ENCODE measurements at regions not wholly inside any gene's neighbourhood (a gene's known extent, or its start where the extent isn't known, plus 50 kb on each side); places are given as distances from the start of the nearest gene placed in this dataset.

DNA sequence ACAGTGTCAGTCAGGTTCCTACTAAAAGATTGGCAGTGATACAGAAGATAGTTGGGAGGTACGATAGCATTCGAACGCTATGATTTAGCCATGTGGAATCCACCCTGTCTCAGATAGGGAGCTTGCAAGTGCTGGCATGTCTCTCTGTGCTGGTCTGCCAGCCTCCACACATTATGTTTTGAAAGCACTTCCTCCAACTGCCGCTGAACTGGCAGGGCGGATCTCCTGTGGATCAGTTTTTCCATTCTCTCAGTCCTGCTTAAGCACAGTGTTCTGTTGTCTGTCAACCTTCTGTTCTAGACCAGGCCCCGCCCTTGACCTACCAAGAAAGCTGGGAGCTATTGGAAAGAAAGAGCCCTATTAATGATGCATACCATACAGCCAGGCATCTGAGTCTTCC lies 65.5 kb upstream of the PALMD start:
- ChIA-PET POLR2A (ENCODE audit: partially characterized antibody) (no interaction called here), CTCF (ENCODE audit: partially characterized antibody) (interaction anchor here (0.7 to 1.1 kb wide), 3 partner anchors 9 to 48 kb away, joined by 3 to 5 read pairs (median 3); no protein-coding TSS in a partner anchor)
- WGBS, 2 experiments (ENCODE audit: extremely low coverage in 1 of 2, insufficient coverage in 1 of 2, insufficient read length in 1 of 2, insufficient replicate concordance in 2 of 2, low coverage in 1 of 2, low lambda C conversion rate in 2 of 2, missing lambda C conversion rate in 1 of 2): 84% methylated on average over 6 of the region's 6 CpGs; no CpG with 5 or more reads in 1 of the 2 experiments
- Histone ChIP-seq H2BK120ac (replicated peaks; ENCODE audit: low read depth, low read length) (no peak overlapping the region), H4K8ac (ENCODE audit: extremely low read depth, insufficient read depth, low read length) (no peak overlapping the region), H3K79me2 (ENCODE audit: control insufficient read depth in 1 of 2, insufficient read depth in 2 of 2, low read length in 2 of 2) (no peaks in the 10 kb centered on the region), H3K14ac (ENCODE audit: insufficient read length) (no peak overlapping the region), H4K5ac (ENCODE audit: insufficient read length, low read depth, low read length) (no peak overlapping the region), H3K79me1 (ENCODE audit: low read depth, low read length) (no peaks in the 10 kb centered on the region), H3K56ac (replicated peaks; ENCODE audit: insufficient read length, low read depth, low read length) (no peak overlapping the region), H2AK5ac (ENCODE audit: low read depth, low read length) (no peak overlapping the region), H3K4me2 (ENCODE audit: insufficient read depth in 1 of 2, low read depth in 2 of 2, low read length in 2 of 2) (no peak overlapping the region), H4K20me1 (replicated peaks in 1 of 2; ENCODE audit: control insufficient read depth in 1 of 2, insufficient read depth in 2 of 2, low read length in 2 of 2) (no peaks in the 10 kb centered on the region), H2AFZ (ENCODE audit: low read length) (0 out of 2 replicates have a peak overlapping the region, but pooled peaks have one; percentile 17), H2BK20ac (ENCODE audit: low read length) (no peak overlapping the region), H3K36me3 (ENCODE audit: control insufficient read depth in 2 of 4, insufficient read depth in 4 of 4, low read length in 3 of 4) (no peaks in the 10 kb centered on the region), H3K4ac (replicated peaks; ENCODE audit: insufficient read length, low read depth, low read length) (no peak overlapping the region), H2BK5ac (ENCODE audit: low read depth, low read length) (no peak overlapping the region), H4K91ac (replicated peaks; ENCODE audit: insufficient read length, low read length) (no peak overlapping the region), H2BK15ac (ENCODE audit: low read length) (no peak overlapping the region), H3K4me1 (replicated peaks in 1 of 4; ENCODE audit: control insufficient read depth in 3 of 4, insufficient read depth in 4 of 4, low read length in 3 of 4) (no peaks in the 10 kb centered on the region), H3K27ac (ENCODE audit: low read depth, low read length) (no peak overlapping the region), H3K4me3 (ENCODE audit: extremely low read depth in 1 of 4, insufficient read depth in 2 of 4, low read depth in 3 of 4, low read length in 4 of 4) (no peak overlapping the region), H3K27me3 (replicated peaks in 1 of 4; ENCODE audit: control insufficient read depth in 3 of 4, extremely low read depth in 1 of 4, insufficient read depth in 3 of 4, low read length in 3 of 4) (no peaks in the 10 kb centered on the region), H3K9ac (replicated peaks in 1 of 4; ENCODE audit: extremely low read depth in 1 of 4, low read depth in 3 of 4, low read length in 3 of 4) (no peak overlapping the region), H3K23ac (ENCODE audit: insufficient read length) (no peak overlapping the region), H3K18ac (ENCODE audit: extremely low read depth, low read length) (no peak overlapping the region), H3K23me2 (ENCODE audit: low read depth, low read length) (no peaks in the 10 kb centered on the region), H3K9me3 (ENCODE audit: insufficient read depth in 2 of 2, low read depth in 1 of 2, low read length in 1 of 2) (no peaks in the 10 kb centered on the region), H2BK12ac (ENCODE audit: low read depth, low read length) (no peak overlapping the region)
- DNase-seq (ENCODE audit: low read depth in 1 of 2, low spot score in 2 of 2): no peak
- no peak for FAIRE-seq
- no peak for TF ChIP-seq CTBP2 (IDR thresholded peaks at IDR 0.05; ENCODE audit: borderline replicate concordance, insufficient read depth, insufficient read length, low read length)
- no peak for TF ChIP-seq PHF8 (conservative IDR thresholded peaks at IDR 0.05; ENCODE audit: low read depth, low read length)
- no peak for TF ChIP-seq HDAC2 (IDR thresholded peaks at IDR 0.05; ENCODE audit: borderline replicate concordance in 1 of 2, low read depth in 2 of 2, low read length in 2 of 2)
- no peak for TF ChIP-seq YY1 (IDR thresholded peaks at IDR 0.05; ENCODE audit: low read depth, low read length)
- TF ChIP-seq KDM5A (IDR thresholded peaks at IDR 0.05; ENCODE audit: low read length): no peak
- TF ChIP-seq RXRA (IDR thresholded peaks at IDR 0.05; ENCODE audit: insufficient read depth, low read depth, low read length): no peak
- TF ChIP-seq RAD21 (IDR thresholded peaks at IDR 0.05 in 1 of 2, conservative IDR thresholded peaks at IDR 0.05 in 1 of 2; ENCODE audit: low read depth in 2 of 2, low read length in 2 of 2): no peak
- TF ChIP-seq BACH1 (IDR thresholded peaks at IDR 0.05; ENCODE audit: low read length): no peak
- TF ChIP-seq EZH2 (IDR thresholded peaks at IDR 0.05; ENCODE audit: low read depth, low read length, severe bottlenecking): no peak
- no peak for TF ChIP-seq EP300 (IDR thresholded peaks at IDR 0.05; ENCODE audit: borderline replicate concordance in 1 of 2, low read depth in 2 of 2, low read length in 2 of 2)
- no peak for TF ChIP-seq RBBP5 (IDR thresholded peaks at IDR 0.05; ENCODE audit: borderline replicate concordance, low read depth, low read length)
- no peak for TF ChIP-seq POLR2AphosphoS5 (IDR thresholded peaks at IDR 0.05; ENCODE audit: low read depth, low read length)
- no peak for TF ChIP-seq GABPA (IDR thresholded peaks at IDR 0.05; ENCODE audit: borderline replicate concordance, insufficient read depth, low read length)
- TF ChIP-seq EGR1 (IDR thresholded peaks at IDR 0.05; ENCODE audit: borderline replicate concordance, low read depth, low read length): no peak
